C4-2B (cell line): ENCODE measurements at regions not wholly inside any gene's neighbourhood (a gene's known extent, or its start where the extent isn't known, plus 50 kb on each side); places are given as distances from the start of the nearest gene placed in this dataset.

Experiments
- ZFX ChIP-seq: fragments of 450-650 bp; IDR thresholded peaks from 2 replicates; pipeline ENCODE4 v1.6.1; 2017
- TF ChIP-seq, protein P1 (sequence below): fragments of 450-650 bp; conservative IDR thresholded peaks from 2 replicates; pipeline ENCODE4 v1.5.1; 2017; ENCODE audit warnings: mild to moderate bottlenecking

DNA sequence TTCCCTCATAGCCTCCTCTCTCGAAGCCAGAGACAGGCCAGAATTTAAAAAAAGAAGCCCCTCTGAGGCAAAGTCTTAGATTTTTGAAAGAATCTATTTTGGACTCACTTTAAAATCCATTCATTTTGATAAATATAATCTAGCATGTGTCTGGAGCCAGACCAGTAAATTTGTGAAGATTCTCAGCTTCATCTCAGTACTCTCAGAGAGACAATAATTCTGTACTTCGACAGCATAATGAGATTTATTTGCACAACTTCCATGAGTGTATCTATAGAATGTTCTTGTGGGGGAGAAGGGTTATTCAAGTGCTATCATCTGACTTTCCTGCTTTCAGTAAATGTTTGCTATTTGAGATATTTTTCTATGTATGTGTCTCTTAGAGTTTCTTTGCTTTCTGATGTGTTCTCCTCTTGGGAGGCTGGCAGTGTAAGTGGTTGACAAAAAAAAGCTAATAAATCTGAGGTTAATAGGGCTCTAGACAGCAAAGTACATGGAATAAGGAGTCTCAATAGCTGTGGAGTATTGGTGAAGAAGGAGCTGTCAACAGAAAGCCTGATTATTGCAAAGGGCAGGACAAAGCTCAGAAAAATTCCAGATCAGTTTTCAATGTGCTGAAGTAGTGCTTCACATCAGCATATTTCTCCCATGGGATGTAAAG is 223.0 kb downstream of the PTBP2 start:
- TF ChIP-seq, protein P1, sequence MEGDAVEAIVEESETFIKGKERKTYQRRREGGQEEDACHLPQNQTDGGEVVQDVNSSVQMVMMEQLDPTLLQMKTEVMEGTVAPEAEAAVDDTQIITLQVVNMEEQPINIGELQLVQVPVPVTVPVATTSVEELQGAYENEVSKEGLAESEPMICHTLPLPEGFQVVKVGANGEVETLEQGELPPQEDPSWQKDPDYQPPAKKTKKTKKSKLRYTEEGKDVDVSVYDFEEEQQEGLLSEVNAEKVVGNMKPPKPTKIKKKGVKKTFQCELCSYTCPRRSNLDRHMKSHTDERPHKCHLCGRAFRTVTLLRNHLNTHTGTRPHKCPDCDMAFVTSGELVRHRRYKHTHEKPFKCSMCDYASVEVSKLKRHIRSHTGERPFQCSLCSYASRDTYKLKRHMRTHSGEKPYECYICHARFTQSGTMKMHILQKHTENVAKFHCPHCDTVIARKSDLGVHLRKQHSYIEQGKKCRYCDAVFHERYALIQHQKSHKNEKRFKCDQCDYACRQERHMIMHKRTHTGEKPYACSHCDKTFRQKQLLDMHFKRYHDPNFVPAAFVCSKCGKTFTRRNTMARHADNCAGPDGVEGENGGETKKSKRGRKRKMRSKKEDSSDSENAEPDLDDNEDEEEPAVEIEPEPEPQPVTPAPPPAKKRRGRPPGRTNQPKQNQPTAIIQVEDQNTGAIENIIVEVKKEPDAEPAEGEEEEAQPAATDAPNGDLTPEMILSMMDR: no peak
- no peak for TF ChIP-seq ZFX
